C4-2B (cell line): ENCODE measurements at regions not wholly inside any gene's neighbourhood (a gene's known extent, or its start where the extent isn't known, plus 50 kb on each side); places are given as distances from the start of the nearest gene placed in this dataset.

Source experiments
- ZFX ChIP-seq: fragments of 450-650 bp; IDR thresholded peaks from 2 replicates; pipeline ENCODE4 v1.6.1; 2017
- TF ChIP-seq, protein P1 (sequence below): fragments of 450-650 bp; conservative IDR thresholded peaks from 2 replicates; pipeline ENCODE4 v1.5.1; 2017; ENCODE audit warnings: mild to moderate bottlenecking

DNA sequence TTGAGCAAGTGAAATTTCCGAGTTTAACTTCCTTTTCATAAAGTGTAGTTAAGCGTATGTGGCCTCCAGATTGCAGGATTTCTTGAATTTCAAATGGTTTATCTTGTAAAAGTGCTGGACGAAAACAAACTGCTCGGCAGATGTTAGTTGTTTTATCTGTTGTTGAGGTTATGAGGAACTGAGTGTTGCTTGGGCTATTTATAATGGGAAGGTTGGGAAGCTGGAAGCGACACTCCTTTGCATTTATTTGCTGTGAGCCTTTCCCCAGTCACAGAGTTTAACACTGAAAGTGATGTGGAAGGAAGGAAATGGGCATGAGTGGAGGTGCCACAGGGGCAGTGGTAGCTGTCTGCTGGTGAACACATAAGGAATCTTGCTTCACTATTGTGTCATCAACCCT lies 284.9 kb downstream of the PCDH7 start:
- TF ChIP-seq, protein P1, sequence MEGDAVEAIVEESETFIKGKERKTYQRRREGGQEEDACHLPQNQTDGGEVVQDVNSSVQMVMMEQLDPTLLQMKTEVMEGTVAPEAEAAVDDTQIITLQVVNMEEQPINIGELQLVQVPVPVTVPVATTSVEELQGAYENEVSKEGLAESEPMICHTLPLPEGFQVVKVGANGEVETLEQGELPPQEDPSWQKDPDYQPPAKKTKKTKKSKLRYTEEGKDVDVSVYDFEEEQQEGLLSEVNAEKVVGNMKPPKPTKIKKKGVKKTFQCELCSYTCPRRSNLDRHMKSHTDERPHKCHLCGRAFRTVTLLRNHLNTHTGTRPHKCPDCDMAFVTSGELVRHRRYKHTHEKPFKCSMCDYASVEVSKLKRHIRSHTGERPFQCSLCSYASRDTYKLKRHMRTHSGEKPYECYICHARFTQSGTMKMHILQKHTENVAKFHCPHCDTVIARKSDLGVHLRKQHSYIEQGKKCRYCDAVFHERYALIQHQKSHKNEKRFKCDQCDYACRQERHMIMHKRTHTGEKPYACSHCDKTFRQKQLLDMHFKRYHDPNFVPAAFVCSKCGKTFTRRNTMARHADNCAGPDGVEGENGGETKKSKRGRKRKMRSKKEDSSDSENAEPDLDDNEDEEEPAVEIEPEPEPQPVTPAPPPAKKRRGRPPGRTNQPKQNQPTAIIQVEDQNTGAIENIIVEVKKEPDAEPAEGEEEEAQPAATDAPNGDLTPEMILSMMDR: no peak
- no peak for TF ChIP-seq ZFX
